ENCODE measurements at regions not wholly inside any gene's neighbourhood (a gene's known extent, or its start where the extent isn't known, plus 50 kb on each side); places are given as distances from the start of the nearest gene placed in this dataset.

DNA sequence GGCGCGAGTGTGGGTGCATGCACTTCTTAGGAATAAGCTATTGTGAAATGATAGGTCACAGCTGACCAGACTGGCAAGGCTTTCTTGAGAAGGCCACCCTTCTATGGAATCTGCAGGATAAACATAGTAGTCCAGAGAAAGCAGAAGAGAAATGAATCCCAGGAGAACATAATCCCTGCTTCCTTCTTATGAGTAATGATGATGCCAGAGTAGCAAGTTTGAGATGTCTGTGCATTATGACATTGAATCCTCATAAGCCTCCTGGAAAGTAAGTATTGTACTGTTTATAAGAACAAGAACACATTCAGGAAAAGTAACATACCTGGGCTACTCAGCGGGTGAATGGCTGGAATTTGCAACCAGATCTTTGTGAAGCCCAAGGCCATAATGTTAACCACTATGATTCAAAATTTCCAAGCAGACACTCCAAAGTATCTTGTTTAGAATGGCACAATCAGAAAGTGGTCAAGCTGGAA, 272.1 kb upstream of the HS3ST1 start:
- peaks cover 0 to 5% of the 10 kb centered on the region in 2 donors for H3K4me1 ChIP-seq
- TF ChIP-seq, protein P1, sequence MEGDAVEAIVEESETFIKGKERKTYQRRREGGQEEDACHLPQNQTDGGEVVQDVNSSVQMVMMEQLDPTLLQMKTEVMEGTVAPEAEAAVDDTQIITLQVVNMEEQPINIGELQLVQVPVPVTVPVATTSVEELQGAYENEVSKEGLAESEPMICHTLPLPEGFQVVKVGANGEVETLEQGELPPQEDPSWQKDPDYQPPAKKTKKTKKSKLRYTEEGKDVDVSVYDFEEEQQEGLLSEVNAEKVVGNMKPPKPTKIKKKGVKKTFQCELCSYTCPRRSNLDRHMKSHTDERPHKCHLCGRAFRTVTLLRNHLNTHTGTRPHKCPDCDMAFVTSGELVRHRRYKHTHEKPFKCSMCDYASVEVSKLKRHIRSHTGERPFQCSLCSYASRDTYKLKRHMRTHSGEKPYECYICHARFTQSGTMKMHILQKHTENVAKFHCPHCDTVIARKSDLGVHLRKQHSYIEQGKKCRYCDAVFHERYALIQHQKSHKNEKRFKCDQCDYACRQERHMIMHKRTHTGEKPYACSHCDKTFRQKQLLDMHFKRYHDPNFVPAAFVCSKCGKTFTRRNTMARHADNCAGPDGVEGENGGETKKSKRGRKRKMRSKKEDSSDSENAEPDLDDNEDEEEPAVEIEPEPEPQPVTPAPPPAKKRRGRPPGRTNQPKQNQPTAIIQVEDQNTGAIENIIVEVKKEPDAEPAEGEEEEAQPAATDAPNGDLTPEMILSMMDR (IDR thresholded peaks at IDR 0.05): no peak
- TF ChIP-seq POLR2AphosphoS5 (IDR thresholded peaks at IDR 0.05) (no peak), POLR2A (IDR thresholded peaks at IDR 0.05) (no peak)
- intact Hi-C loops (cut with DNase I; ENCODE audit: low total_unique reads): no loop called here

DNA sequence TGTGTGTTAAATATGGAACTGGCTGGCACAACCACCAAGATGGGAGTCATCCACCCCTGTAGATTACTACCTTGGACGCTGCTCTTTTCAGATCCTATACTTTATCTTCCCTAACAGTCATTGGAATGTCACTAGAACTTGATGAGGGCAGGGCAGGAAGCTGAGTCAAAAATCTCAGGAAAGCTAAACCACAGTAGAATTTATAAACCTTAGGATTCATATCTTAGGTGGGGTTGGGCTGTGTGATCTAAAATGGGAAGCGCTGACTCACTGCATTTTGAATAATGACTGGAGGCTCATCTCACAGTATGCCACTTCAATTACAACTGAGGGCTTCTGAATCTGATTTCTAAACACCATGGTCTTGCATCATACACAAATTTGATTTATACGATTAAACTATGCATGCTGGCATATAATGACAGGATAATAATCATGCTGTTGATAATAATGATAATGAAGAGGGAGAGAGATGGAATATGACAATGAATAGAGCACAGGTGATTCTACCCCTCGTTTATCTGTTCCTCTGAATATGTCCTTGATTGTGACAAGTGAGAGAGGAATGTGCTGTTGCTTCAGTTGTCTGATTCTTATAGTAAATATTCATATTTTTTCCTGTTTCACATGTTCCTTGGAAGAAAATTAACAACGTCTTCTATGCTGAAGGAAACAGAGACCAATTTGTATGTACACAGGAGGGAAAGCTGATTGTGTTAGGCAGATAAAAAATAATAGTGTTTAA, 270.3 kb upstream of the HS3ST1 start:
- peaks cover 0 to 5% of the 10 kb centered on the region in 2 donors for H3K4me1 ChIP-seq
- H3K27me3 ChIP-seq: no peaks in the 10 kb centered on the region
- no peaks in the 10 kb centered on the region for H3K9me3 ChIP-seq
- no peak for TF ChIP-seq POLR2AphosphoS5 (IDR thresholded peaks at IDR 0.05)
- TF ChIP-seq POLR2A (IDR thresholded peaks at IDR 0.05): no peak
- TF ChIP-seq, protein P1 (IDR thresholded peaks at IDR 0.05): no peak
- no peak overlapping the region for H3K4me3 ChIP-seq
- H3K36me3 ChIP-seq: no peaks in the 10 kb centered on the region
- intact Hi-C loops (cut with DNase I; ENCODE audit: low total_unique reads): no loop called here
- H3K27ac ChIP-seq: no peak overlapping the region
- no peak for DNase-seq (ENCODE audit: low spot score in 2 of 2)

More for the DNA sequence above, 272.1 kb upstream of the HS3ST1 start:
- no peaks in the 10 kb centered on the region for H3K27me3 ChIP-seq
- H3K9me3 ChIP-seq: no peaks in the 10 kb centered on the region
- H3K4me3 ChIP-seq: no peak overlapping the region
- no peak overlapping the region for H3K27ac ChIP-seq
- no peaks in the 10 kb centered on the region for H3K36me3 ChIP-seq
- no peak for DNase-seq (ENCODE audit: low spot score in 2 of 2)

DNA sequence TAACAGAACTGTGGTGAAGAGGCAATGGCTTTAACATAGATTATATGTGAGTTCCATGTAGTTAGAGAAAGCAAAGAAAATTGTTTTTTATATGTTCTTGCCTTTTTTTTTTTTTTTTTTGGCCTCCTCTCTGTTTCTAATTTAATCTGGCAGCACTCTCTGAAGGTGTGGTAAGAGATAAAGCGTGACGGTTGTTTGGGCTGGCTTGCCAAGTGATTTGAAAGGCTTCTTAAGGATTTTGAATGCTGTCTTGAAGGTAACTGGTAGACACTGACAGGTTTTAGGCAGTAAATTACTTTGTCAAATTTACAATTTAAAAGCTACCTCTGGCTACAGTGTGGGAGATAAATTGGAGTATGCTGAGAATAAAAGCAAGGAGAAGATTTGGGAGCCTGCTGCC, 269.3 kb upstream of the HS3ST1 start:
- peaks cover 0 to 5% of the 10 kb centered on the region in 2 donors for H3K4me1 ChIP-seq
- intact Hi-C loops (cut with DNase I; ENCODE audit: low total_unique reads): no loop called here
- H3K4me3 ChIP-seq: no peak overlapping the region
- no peaks in the 10 kb centered on the region for H3K36me3 ChIP-seq
- H3K9me3 ChIP-seq: no peaks in the 10 kb centered on the region
- no peak for DNase-seq (ENCODE audit: low spot score in 2 of 2)
- no peaks in the 10 kb centered on the region for H3K27me3 ChIP-seq
- TF ChIP-seq POLR2AphosphoS5 (IDR thresholded peaks at IDR 0.05): no peak
- TF ChIP-seq POLR2A (IDR thresholded peaks at IDR 0.05): no peak
- TF ChIP-seq, protein P1 (IDR thresholded peaks at IDR 0.05): no peak
- H3K27ac ChIP-seq: no peak overlapping the region

DNA sequence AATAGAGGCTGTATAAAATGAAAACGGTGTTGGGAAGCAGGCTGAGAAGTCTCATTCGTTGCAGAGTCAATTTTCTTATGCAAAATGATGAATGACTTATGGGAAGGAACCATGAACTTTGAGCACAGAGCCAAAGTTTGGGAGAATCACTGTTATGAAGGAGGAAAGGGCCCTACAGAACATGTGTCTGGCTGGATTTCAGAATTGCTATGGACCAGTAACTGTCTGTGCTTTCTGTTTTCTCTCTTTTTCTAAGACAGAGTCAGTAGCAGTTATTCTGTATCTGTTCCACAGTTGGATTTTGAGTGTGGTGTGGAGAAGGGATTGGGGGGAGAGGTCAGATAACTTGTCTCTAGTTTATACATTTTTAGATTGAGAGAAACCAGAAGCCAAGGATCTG, 265.0 kb upstream of the HS3ST1 start:
- no peak for TF ChIP-seq POLR2AphosphoS5 (IDR thresholded peaks at IDR 0.05)
- TF ChIP-seq, protein P1 (IDR thresholded peaks at IDR 0.05): no peak
- TF ChIP-seq POLR2A (IDR thresholded peaks at IDR 0.05): no peak
- no peaks in the 10 kb centered on the region for H3K36me3 ChIP-seq
- no peaks in the 10 kb centered on the region for H3K4me1 ChIP-seq

DNA sequence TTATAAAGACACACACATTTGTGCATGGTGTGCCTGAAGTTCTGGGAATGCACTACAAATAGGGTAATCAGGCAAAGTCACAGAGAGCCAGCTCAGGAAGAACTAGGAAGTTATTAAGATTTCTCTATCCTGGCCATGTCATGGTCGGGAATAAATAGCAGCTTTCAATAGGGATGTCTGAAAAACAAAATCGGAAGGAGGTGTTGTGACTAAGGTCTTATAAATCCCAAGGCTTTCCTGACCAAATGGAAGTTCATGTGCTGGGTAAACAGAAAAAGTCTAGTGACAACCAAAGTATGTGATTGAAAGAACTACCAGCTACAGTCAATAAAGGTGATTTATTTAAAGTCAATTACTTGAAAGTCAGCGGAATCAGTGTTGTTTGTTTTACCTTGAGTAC, 262.5 kb upstream of the HS3ST1 start:
- Histone ChIP-seq H3K36me3 (no peaks in the 10 kb centered on the region), H3K9me3 (no peaks in the 10 kb centered on the region), H3K27ac (no peak overlapping the region), H3K4me3 (no peak overlapping the region), H3K4me1 (no peaks in the 10 kb centered on the region), H3K27me3 (no peaks in the 10 kb centered on the region)
- DNase-seq (ENCODE audit: low spot score in 2 of 2): no peak
- intact Hi-C loops (cut with DNase I; ENCODE audit: low total_unique reads): no loop called here
- TF ChIP-seq, protein P1 (IDR thresholded peaks at IDR 0.05): no peak
- no peak for TF ChIP-seq POLR2AphosphoS5 (IDR thresholded peaks at IDR 0.05)
- TF ChIP-seq POLR2A (IDR thresholded peaks at IDR 0.05): no peak

More for the DNA sequence above, 265.0 kb upstream of the HS3ST1 start:
- Histone ChIP-seq H3K4me3 (no peak overlapping the region), H3K27ac (no peak overlapping the region), H3K9me3 (no peaks in the 10 kb centered on the region), H3K27me3 (no peaks in the 10 kb centered on the region)
- DNase-seq (ENCODE audit: low spot score in 2 of 2): no peak
- intact Hi-C loops (cut with DNase I; ENCODE audit: low total_unique reads): no loop called here
